Activated naive CD8-positive, alpha-beta T cell treated with anti-CD3 and anti-CD28 coated beads for 36 hours (primary cell): ENCODE measurements at regions not wholly inside any gene's neighbourhood (a gene's known extent, or its start where the extent isn't known, plus 50 kb on each side); places are given as distances from the start of the nearest gene placed in this dataset.

Source experiments
- DNase-seq: peaks from one replicate; pipeline ENCODE4 v3.0.0; 2021
- H3K27ac Mint-ChIP-seq: one replicate; pipeline ENCODE4 v1.8.0; 2022; ENCODE audit warnings: mild to moderate bottlenecking, moderate library complexity, mixed read lengths
- H3K27me3 Mint-ChIP-seq: one replicate; pipeline ENCODE4 v1.8.0; 2022; ENCODE audit warnings: mild to moderate bottlenecking, mixed read lengths
- H3K36me3 Mint-ChIP-seq: one replicate; pipeline ENCODE4 v1.8.0; 2021; ENCODE audit warnings: mild to moderate bottlenecking, mixed read lengths
- H3K4me1 Mint-ChIP-seq: one replicate; pipeline ENCODE4 v1.8.0; 2021; ENCODE audit warnings: mixed read lengths
- H3K4me3 Mint-ChIP-seq: one replicate; pipeline ENCODE4 v1.8.0; 2022; ENCODE audit warnings: mild to moderate bottlenecking, moderate library complexity, mixed read lengths
- H3K9me3 Mint-ChIP-seq: one replicate; pipeline ENCODE4 v1.8.0; 2022; ENCODE audit warnings: mixed read lengths

DNA sequence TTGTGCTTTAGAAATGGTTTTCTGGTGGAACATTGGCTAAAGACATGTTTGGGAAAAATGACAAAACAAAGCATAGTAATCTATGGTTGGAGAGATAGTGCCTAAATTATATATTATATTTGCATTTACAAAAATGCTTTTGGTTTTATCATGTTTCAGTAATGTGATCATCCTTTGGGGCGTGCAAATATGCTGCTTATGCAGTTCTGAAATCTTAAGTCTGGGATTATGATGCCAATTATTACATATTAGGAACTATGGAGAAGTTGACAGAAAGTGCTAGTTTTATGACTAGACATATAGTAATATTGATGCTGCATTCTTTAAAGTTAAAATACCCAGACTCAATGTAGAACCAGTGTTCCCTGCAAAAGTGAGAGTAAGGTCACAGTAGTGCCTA lies 655.0 kb downstream of the METTL15 start:
- peaks cover 3% of the 10 kb centered on the region for H3K9me3 Mint-ChIP-seq
- no peaks in the 10 kb centered on the region for H3K27me3 Mint-ChIP-seq
- no peak overlapping the region for H3K4me3 Mint-ChIP-seq
- DNase-seq = no peak
- no peaks in the 10 kb centered on the region for H3K4me1 Mint-ChIP-seq
- H3K36me3 Mint-ChIP-seq = no peaks in the 10 kb centered on the region
- no peak overlapping the region for H3K27ac Mint-ChIP-seq

DNA sequence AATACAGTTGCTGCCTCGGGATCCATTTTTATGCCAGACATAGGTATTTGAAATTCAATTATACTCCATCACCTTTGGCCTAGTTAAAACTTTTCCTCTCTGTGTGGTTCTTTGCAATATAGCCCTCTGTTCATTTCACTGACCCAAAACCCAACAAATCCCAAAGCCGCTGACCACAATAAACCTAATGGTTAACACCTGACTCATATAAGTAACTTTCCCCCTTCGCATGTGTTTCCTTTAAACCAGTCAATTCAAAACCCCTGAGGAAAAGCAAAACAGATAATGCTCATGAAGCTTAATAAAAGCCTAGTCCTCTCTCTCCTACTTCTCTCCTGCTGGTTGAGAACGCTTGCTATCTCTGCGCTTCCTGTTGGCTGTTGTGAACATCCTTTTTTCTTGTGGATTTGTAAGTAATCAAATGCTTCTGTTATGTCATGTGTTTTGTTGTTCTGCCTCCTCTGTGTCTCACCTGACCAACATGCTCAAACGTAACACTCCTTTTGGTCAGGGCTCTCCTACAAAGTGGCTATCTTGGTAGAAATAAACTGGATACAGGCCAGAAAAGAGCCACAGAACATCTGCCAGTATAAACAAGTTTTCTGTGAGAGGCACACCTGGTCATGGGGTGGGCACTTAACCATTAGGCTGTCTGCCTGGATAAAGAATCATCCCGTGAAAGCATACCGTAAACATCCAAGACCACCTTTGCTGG lies 652.6 kb downstream of the METTL15 start:
- H3K9me3 Mint-ChIP-seq = peaks cover 1% of the 10 kb centered on the region
- H3K27ac Mint-ChIP-seq = no peak overlapping the region
- H3K27me3 Mint-ChIP-seq = no peaks in the 10 kb centered on the region
- no peaks in the 10 kb centered on the region for H3K4me1 Mint-ChIP-seq
- no peak overlapping the region for H3K4me3 Mint-ChIP-seq
- no peak for DNase-seq
- H3K36me3 Mint-ChIP-seq = no peaks in the 10 kb centered on the region

DNA sequence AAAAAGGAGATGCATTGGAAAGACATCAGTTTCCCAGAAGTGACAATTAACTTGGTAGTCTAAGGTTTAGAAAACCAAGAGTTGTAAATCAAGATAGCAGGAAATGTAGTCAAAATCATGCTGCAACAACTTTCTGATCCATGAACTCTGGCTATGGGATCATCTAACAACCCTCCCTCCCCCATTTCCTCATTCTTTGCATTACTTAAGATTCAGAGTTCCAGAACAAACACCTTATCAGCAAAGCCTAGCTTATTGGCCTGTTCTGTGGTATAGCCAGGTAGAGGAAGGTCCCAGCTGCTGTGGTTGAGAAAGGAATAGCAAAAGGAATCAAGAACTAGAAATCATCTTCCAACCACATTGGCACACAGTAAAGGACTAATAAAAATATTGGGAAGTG lies 651.1 kb downstream of the METTL15 start:
- DNase-seq = no peak
- no peak overlapping the region for H3K4me3 Mint-ChIP-seq
- no peaks in the 10 kb centered on the region for H3K27me3 Mint-ChIP-seq
- H3K27ac Mint-ChIP-seq = no peak overlapping the region
- no peaks in the 10 kb centered on the region for H3K36me3 Mint-ChIP-seq
- H3K4me1 Mint-ChIP-seq = no peaks in the 10 kb centered on the region
- H3K9me3 Mint-ChIP-seq = no peaks in the 10 kb centered on the region

DNA sequence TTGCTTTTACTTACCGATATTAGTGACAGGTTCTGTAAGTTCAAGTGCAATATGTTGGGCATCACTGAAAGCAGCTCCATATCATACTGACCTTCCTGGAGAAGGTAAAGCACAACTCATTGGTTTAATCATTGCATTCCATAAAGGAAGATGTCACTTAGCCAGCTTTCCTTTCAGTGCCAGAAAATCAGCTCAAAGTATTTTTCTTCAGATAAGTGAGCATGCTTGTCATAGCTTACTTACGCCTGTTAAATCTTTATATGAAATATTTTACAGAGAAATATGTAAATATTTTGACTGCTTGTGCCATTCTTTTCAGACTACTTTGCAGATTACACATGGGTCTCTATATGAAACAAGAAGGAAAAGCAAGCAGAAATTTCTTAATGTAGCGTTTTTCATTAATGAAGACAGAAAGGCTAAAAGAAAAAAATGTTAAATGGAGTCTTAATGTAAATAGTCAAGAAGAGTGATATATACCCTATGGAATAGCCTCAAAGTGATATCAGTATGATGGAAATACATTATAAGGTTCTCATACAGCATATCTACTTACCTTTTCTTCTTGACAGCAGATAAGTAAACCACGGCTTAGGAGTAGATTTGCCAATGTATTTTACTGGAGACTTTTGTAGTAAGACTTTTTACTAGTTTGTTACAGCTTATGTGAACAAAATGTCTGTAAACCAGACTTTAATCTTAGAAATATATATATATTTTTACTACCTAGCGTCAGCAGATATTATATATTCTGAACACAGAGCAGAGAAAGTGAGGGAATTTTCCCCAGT lies 649.7 kb downstream of the METTL15 start:
- H3K27me3 Mint-ChIP-seq = no peaks in the 10 kb centered on the region
- no peaks in the 10 kb centered on the region for H3K36me3 Mint-ChIP-seq
- no peak overlapping the region for H3K27ac Mint-ChIP-seq
- no peak for DNase-seq
- no peaks in the 10 kb centered on the region for H3K4me1 Mint-ChIP-seq
- H3K9me3 Mint-ChIP-seq = peaks cover 3% of the 10 kb centered on the region
- no peak overlapping the region for H3K4me3 Mint-ChIP-seq

DNA sequence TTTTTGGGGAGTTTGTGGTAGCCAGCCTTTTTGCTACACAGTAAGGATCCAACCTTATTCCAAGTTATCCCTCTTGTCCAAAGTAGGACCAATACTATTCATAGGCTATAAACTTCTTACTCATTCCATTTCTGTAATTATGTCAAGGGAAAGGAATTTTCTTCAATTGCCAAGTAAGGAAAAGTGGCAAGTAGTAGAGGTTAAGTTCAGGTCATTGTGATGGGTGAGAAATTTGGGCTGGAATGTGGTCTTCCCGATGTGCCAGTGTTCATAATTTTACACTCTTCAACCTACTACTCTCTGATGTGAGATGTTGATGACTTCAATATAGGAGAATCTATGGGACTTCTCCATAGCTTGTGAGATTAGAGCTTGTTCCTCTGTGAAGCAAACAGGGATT lies 648.8 kb downstream of the METTL15 start:
- no peaks in the 10 kb centered on the region for H3K27me3 Mint-ChIP-seq
- no peaks in the 10 kb centered on the region for H3K4me1 Mint-ChIP-seq
- no peaks in the 10 kb centered on the region for H3K36me3 Mint-ChIP-seq
- H3K9me3 Mint-ChIP-seq = peaks cover 3% of the 10 kb centered on the region
- no peak overlapping the region for H3K4me3 Mint-ChIP-seq
- DNase-seq = no peak
- H3K27ac Mint-ChIP-seq = no peak overlapping the region

DNA sequence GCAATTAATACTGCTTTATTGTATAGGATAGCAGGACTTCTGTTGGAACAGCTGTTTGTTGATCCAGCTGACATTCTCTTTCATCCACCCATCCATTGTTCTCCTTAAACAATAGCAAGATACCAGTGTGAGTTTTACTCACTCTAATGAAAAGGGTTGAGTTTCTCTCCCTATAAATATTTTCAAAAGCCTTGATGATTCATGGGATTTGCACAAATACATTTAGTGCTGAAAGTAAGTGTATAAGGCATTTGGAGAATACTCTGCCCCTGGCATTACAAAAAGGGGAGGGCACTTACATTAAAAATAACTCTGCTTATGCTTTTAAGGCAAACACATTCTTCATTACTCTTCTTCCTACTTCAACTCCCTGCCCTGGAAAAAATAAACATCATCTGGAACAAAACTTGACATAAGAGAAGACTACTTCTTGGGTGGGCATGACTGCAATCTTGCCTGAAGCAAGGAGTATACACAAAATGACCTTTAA lies 634.9 kb downstream of the METTL15 start:
- Mint-ChIP-seq H3K4me1 (no peaks in the 10 kb centered on the region), H3K9me3 (peaks cover 4% of the 10 kb centered on the region), H3K4me3 (no peak overlapping the region), H3K36me3 (no peaks in the 10 kb centered on the region), H3K27ac (no peak overlapping the region), H3K27me3 (no peaks in the 10 kb centered on the region)
- DNase-seq = no peak

DNA sequence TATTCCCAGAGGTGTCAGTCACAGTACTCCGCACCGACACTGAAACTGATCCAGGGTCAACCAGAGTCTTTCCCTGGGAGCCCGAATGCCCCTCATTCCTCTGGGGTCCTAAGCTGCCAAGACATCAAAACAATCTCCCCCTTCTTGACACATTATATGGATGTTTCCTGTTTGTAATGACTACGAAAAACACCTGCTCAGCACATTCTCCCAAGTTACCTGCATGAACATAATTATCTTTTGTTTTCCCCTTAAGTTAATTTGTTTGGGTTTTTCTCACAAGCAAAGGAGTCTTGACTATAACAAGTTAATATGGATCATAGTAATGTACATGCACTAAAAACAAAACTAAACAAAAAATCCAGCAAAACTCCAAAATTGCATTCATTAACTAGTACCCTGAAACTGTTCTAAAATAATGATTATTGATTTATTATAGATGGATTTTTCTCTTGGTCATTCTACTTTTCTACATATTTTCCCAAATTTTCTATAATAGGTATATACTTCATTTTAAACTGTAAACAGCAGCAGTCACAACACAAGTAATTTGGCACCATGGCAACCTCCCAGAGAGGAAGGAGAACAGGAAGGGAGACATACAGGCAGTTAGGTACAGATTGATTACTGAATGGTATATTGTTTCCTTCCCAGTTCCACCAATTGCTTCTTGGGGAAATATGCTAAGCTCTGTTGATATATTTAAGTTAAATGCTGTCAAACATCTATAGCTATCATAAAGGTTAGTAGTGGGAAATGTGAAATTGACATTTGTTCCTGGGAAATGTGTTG lies 631.5 kb downstream of the METTL15 start:
- Mint-ChIP-seq H3K4me1 (no peaks in the 10 kb centered on the region), H3K27ac (no peak overlapping the region), H3K9me3 (peaks cover 1% of the 10 kb centered on the region), H3K27me3 (no peaks in the 10 kb centered on the region), H3K36me3 (no peaks in the 10 kb centered on the region), H3K4me3 (no peak overlapping the region)
- no peak for DNase-seq

DNA sequence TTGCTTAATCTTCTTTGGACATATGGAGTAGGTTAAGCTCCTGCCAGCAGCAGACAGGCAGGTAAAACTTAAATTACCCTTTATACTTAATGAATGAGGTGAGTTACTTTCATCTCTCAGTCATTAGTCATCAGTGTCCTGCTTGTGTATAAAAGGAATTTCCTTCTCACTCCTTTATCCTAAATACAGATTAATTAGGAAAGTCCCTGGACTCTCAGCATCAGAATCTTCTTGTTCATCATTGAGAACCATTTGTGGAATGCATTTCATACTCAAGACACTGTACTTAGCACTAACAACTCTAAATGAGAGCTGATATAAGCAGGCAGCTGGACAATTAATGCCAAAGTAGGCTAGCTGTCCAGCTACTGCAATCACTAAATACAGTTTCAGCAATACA lies 630.4 kb downstream of the METTL15 start:
- no peaks in the 10 kb centered on the region for H3K27me3 Mint-ChIP-seq
- no peak overlapping the region for H3K4me3 Mint-ChIP-seq
- H3K36me3 Mint-ChIP-seq = no peaks in the 10 kb centered on the region
- H3K4me1 Mint-ChIP-seq = no peaks in the 10 kb centered on the region
- DNase-seq = no peak
- no peak overlapping the region for H3K27ac Mint-ChIP-seq
- H3K9me3 Mint-ChIP-seq = no peaks in the 10 kb centered on the region

DNA sequence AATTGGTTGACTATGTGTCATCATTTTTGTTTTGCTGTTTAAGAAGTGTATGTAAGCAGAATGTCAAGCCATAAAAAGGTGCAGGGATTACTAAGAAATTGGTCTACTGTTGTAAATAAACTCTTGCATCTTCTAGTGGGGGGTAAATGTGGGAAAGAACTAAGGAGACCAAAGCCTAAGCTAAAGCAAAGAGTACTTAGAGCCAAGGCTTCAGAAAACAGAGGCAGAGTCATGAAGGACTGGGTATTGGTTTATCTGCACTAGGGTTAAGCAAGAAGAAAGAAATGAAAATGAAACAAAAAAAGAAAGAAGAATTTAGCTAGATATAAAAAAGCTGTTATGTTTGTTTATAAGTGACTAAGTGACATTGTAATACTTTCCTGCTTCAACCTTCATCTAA lies 628.1 kb downstream of the METTL15 start:
- no peak for DNase-seq
- Mint-ChIP-seq H3K4me3 (no peak overlapping the region), H3K27ac (no peak overlapping the region), H3K36me3 (no peaks in the 10 kb centered on the region), H3K9me3 (peaks cover 2% of the 10 kb centered on the region), H3K4me1 (no peaks in the 10 kb centered on the region), H3K27me3 (no peaks in the 10 kb centered on the region)

DNA sequence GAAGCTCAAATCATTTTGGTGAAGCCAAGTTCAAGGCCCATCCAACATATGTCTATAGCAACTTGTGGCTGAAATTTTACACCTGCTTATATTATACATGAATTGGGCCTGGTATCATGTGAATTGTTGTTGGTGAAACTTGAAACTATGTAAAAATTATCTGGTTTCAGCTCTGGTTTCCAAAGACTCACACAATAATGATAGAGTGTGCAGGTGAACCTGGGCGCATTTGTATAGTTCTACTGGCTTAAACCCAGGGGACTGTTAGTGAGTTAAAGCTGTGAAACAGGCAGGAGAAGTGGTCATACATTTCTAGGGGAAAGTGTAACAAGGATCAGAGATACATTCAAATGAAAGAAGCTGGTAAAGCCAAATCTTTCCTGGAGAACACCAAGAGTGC lies 627.3 kb downstream of the METTL15 start:
- H3K27me3 Mint-ChIP-seq = no peaks in the 10 kb centered on the region

DNA sequence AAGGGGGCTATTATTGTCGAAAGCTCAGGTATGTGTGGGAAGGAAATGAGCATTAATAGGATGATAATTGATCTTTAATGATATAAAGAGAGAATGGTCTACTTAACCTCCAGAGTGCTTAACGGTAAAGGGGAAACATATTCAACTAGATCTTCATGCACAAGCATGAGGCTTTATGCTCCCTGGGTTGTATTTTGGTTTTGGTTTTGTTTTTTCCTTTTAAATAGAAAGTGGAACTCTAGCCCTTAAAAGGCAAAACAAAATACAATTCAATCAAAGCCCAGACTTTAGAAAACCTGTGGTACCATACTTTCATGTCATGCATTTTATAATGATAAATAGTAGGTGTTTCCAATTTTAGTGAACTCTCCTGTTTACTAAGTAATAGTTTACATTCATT lies 622.7 kb downstream of the METTL15 start:
- no peaks in the 10 kb centered on the region for H3K27me3 Mint-ChIP-seq
- no peaks in the 10 kb centered on the region for H3K36me3 Mint-ChIP-seq
- DNase-seq = no peak
- no peaks in the 10 kb centered on the region for H3K4me1 Mint-ChIP-seq
- peaks cover 5% of the 10 kb centered on the region for H3K9me3 Mint-ChIP-seq
- H3K4me3 Mint-ChIP-seq = no peak overlapping the region
- no peak overlapping the region for H3K27ac Mint-ChIP-seq

More for the DNA sequence above, 627.3 kb downstream of the METTL15 start:
- peaks cover 3% of the 10 kb centered on the region for H3K9me3 Mint-ChIP-seq
- H3K36me3 Mint-ChIP-seq = no peaks in the 10 kb centered on the region
- H3K4me3 Mint-ChIP-seq = no peak overlapping the region
- H3K4me1 Mint-ChIP-seq = no peaks in the 10 kb centered on the region
- DNase-seq = no peak
- H3K27ac Mint-ChIP-seq = no peak overlapping the region

DNA sequence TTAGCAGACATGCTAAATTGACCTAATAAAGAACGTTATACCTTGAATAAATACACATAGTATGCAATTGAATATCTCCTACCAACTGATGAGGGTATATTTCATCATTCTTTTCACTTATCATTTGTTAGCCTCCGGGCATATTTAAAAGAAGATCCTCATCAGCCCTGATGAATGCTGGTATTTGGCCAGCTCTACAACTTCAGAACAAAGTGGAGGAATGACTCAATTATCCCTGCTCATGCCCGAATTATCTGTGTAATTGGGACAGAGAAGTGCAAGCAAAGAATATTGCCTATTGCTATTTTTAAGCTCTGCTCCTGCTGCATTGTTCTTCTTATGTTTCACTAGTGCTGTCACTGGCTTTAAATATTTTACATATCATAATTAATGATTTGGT lies 622.1 kb downstream of the METTL15 start:
- Mint-ChIP-seq H3K9me3 (peaks cover 6% of the 10 kb centered on the region), H3K4me3 (no peak overlapping the region), H3K36me3 (no peaks in the 10 kb centered on the region), H3K27ac (no peak overlapping the region), H3K4me1 (no peaks in the 10 kb centered on the region), H3K27me3 (no peaks in the 10 kb centered on the region)
- no peak for DNase-seq

DNA sequence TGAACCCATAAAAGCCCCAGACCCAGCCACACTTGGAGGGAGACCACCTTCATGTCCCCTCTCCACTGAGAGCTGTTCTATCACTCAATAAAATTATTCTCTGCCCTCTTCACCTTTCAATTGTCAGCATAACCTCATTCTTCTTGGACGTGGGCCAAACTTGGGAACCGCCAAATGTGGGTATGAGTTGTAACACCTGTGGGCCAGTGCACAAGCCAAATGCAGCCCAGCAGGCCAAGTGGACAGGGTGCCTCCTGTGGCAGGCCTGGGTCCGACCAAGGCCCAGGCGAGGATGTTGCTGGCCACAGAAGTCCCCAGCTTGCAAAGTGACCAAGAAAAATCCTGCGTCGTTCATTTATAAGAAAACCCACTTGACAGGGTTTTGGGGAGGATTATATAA lies 621.2 kb downstream of the METTL15 start:
- H3K36me3 Mint-ChIP-seq = no peaks in the 10 kb centered on the region
- H3K4me3 Mint-ChIP-seq = no peak overlapping the region
- no peak for DNase-seq
- no peaks in the 10 kb centered on the region for H3K4me1 Mint-ChIP-seq
- H3K27ac Mint-ChIP-seq = no peak overlapping the region
- peaks cover 6% of the 10 kb centered on the region for H3K9me3 Mint-ChIP-seq
- H3K27me3 Mint-ChIP-seq = no peaks in the 10 kb centered on the region

DNA sequence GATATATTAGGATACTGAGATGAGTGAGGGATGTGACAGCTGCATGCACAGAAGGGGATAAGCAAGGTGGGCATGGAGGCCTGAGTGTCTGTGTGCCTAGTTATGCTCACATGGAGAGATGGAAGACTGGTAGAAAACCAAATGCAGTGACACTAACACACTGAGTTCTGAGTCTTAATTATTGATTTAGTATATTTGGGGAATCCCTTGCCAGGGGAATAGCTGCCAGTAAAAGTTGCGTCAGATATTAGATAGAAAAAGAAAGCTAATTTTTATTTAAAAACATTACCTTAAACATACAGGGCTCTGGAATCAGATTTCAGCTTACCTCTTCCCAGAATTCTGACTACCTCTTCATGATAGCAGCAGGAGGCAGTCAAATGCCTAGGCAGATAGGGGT lies 620.5 kb downstream of the METTL15 start:
- no peaks in the 10 kb centered on the region for H3K36me3 Mint-ChIP-seq
- DNase-seq = no peak
- H3K4me3 Mint-ChIP-seq = no peak overlapping the region
- no peaks in the 10 kb centered on the region for H3K27me3 Mint-ChIP-seq
- no peaks in the 10 kb centered on the region for H3K4me1 Mint-ChIP-seq
- H3K27ac Mint-ChIP-seq = no peak overlapping the region
- H3K9me3 Mint-ChIP-seq = peaks cover 6% of the 10 kb centered on the region

DNA sequence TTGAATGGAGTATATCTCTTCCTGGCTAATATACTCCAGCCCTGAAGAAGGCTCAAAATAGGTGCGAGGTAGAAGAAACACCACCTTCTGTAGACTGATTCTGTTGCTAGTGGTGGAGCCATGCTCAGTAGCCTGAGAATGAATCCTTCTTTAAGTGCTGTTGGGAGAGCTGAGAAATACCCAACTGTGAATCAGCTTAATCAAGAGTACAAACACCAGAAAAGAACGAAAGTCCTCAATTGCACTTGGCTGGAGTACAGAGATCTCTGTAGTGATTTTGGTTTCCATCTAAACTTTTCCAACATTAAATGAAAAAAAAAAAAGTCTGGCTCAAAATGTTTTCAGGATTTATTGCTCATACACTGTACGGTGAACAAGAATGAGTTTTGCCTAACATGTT lies 619.1 kb downstream of the METTL15 start:
- H3K27me3 Mint-ChIP-seq = no peaks in the 10 kb centered on the region

More for the DNA sequence above, 619.1 kb downstream of the METTL15 start:
- no peak overlapping the region for H3K27ac Mint-ChIP-seq
- no peak for DNase-seq
- no peak overlapping the region for H3K4me3 Mint-ChIP-seq
- peaks cover 5% of the 10 kb centered on the region for H3K9me3 Mint-ChIP-seq
- no peaks in the 10 kb centered on the region for H3K36me3 Mint-ChIP-seq
- no peaks in the 10 kb centered on the region for H3K4me1 Mint-ChIP-seq
